GM23248 (cell line): ENCODE measurements at regions not wholly inside any gene's neighbourhood (a gene's known extent, or its start where the extent isn't known, plus 50 kb on each side); places are given as distances from the start of the nearest gene placed in this dataset.

Source experiments
- DNase-seq: peaks from one replicate; pipeline ENCODE4 v3.0.0-alpha.2; 2015
- H2AFZ ChIP-seq: fragments of 200-600 bp; sonication (generic); 2 replicates; pipeline ENCODE4 v1.6.1; 2016; ENCODE audit warnings: antibody characterized with exemption
- H3F3A ChIP-seq: fragments of 200-600 bp; sonication (generic); 2 replicates; pipeline ENCODE4 v1.6.1; 2016; ENCODE audit warnings: mild to moderate bottlenecking, antibody characterized with exemption, mixed run types; ENCODE audit not compliant: insufficient read depth
- H3K27ac ChIP-seq: fragments of 200-600 bp; sonication (generic); 2 replicates; pipeline ENCODE4 v1.5.1; 2016; ENCODE audit warnings: mild to moderate bottlenecking
- H3K27me3 ChIP-seq: fragments of 200-600 bp; sonication (generic); replicated peaks from 2 replicates; pipeline ENCODE4 v1.6.1; 2016; ENCODE audit warnings: mild to moderate bottlenecking; ENCODE audit not compliant: insufficient read depth
- H3K36me3 ChIP-seq: fragments of 200-600 bp; sonication (generic); 2 replicates; pipeline ENCODE4 v1.6.1; 2016; ENCODE audit warnings: low read depth, mild to moderate bottlenecking
- H3K4me1 ChIP-seq: fragments of 200-600 bp; sonication (generic); 2 replicates; pipeline ENCODE4 v1.6.1; 2016; ENCODE audit warnings: mild to moderate bottlenecking; ENCODE audit not compliant: insufficient read depth
- H3K4me2 ChIP-seq: fragments of 200-600 bp; sonication (generic); one replicate; pipeline ENCODE4 v1.6.1; 2016; ENCODE audit warnings: mild to moderate bottlenecking; ENCODE audit not compliant: unreplicated experiment
- H3K4me3 ChIP-seq: fragments of 200-600 bp; sonication (generic); 2 replicates; pipeline ENCODE4 v1.5.1; 2016; ENCODE audit warnings: mild to moderate bottlenecking
- H3K79me2 ChIP-seq: fragments of 200-600 bp; sonication (generic); 2 replicates; pipeline ENCODE4 v1.6.1; 2016; ENCODE audit warnings: mild to moderate bottlenecking; ENCODE audit not compliant: insufficient read depth
- H3K9ac ChIP-seq: fragments of 200-600 bp; sonication (generic); 2 replicates; pipeline ENCODE4 v1.6.1; 2016; ENCODE audit warnings: mild to moderate bottlenecking
- H3K9me2 ChIP-seq: fragments of 200-600 bp; sonication (generic); 2 replicates; pipeline ENCODE4 v1.6.1; 2016; ENCODE audit warnings: mixed run types, mild to moderate bottlenecking, moderate library complexity; ENCODE audit not compliant: insufficient read depth
- H3K9me3 ChIP-seq: fragments of 200-600 bp; sonication (generic); one replicate; pipeline ENCODE4 v1.6.1; 2017; ENCODE audit warnings: low read depth
- H4K20me1 ChIP-seq: fragments of 200-600 bp; sonication (generic); 2 replicates; pipeline ENCODE4 v1.6.0; 2016; ENCODE audit not compliant: insufficient read depth
- EZH2 ChIP-seq: fragments of 200-600 bp; sonication (generic); IDR thresholded peaks from 2 replicates; pipeline ENCODE4 v1.6.1; 2018; ENCODE audit warnings: antibody characterized with exemption, mild to moderate bottlenecking; ENCODE audit not compliant: insufficient read depth, poor library complexity, severe bottlenecking
- EZH2phosphoT487 ChIP-seq: fragments of 200-600 bp; sonication (generic); IDR thresholded peaks from 2 replicates; pipeline ENCODE4 v1.6.1; 2018; ENCODE audit warnings: antibody characterized with exemption, moderate library complexity, mild to moderate bottlenecking, low read depth; ENCODE audit not compliant: insufficient read depth
- WGBS, 2 experiments: methylation state at CpG; one replicate each; pipeline ENCODE4 v1.1.6; 2015 to 2017; ENCODE audit warnings: low lambda C conversion rate in 2 of 2, low coverage in 1 of 2; ENCODE audit errors: missing lambda C conversion rate in 2 of 2; 5-methylcytosine and 5-hydroxymethylcytosine counted together
- in situ Hi-C: fragments of 300-500 bp; cut with MboI; formaldehyde crosslinking; loops from 2 replicates; pipeline ENCODE4 v1.15.0; 2020

GRCh38 chr10:78763234-78763633 lies 305.5 kb upstream of the ZMIZ1 start:
- TF ChIP-seq EZH2 (no peak), EZH2phosphoT487 (no peak)
- Histone ChIP-seq H3K9ac (no peak overlapping the region), H3K4me3 (no peak overlapping the region), H3K4me1 (no peaks in the 10 kb centered on the region), H3F3A (no peaks in the 10 kb centered on the region), H3K27ac (no peak overlapping the region), H4K20me1 (no peaks in the 10 kb centered on the region), H3K27me3 (no peaks in the 10 kb centered on the region), H3K79me2 (no peaks in the 10 kb centered on the region), H3K9me3 (no peaks in the 10 kb centered on the region), H3K4me2 (no peak overlapping the region), H2AFZ (no peak overlapping the region), H3K36me3 (no peaks in the 10 kb centered on the region), H3K9me2 (no peaks in the 10 kb centered on the region)
- 68 to 76% methylated on average over 6 of the region's 6 CpGs for WGBS, 2 experiments
- in situ Hi-C loops: no loop called here
- no peak for DNase-seq

DNA sequence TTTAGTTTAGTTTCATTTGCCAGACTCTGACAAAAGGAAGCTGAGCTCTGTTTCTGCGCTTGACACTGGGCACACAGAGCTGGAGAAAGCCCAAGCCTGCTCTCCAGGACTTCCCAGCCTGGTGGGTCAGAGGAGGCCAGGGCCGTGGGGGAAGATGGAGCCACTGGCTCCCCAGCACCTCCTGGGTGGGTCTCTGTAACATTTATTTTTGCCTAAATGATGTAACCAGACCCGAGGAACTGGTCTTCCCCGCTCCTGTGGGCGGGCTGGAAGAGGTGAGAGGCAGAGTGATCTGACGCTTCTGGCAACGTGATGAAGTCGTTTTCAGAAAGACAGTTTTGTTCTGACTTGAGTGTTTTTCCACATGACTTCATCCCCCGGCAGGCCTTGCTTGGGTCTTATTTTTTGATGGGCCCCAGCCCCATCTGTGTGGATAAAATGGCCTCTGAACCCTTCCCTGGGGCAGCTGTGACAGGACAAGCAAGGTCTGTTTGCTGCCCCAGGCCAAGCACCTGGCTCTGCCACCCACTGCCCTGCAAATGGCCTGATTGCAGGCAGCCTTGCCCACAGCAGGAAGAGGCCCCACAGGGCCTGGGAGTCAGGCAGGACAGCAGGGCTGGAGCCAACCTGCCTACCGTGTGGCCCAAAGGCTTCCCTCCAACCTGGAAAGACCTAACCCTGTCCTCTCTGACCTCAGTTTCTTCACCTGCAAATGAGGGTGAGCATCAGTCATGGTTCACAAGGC lies 304.9 kb upstream of the ZMIZ1 start:
- Histone ChIP-seq H4K20me1 (no peaks in the 10 kb centered on the region), H3K4me1 (no peaks in the 10 kb centered on the region), H3K27me3 (no peaks in the 10 kb centered on the region), H3K9ac (no peak overlapping the region), H3K36me3 (no peaks in the 10 kb centered on the region), H3K79me2 (no peaks in the 10 kb centered on the region), H3F3A (no peaks in the 10 kb centered on the region), H3K4me3 (no peak overlapping the region), H2AFZ (no peak overlapping the region), H3K9me2 (no peaks in the 10 kb centered on the region), H3K4me2 (no peak overlapping the region), H3K27ac (no peak overlapping the region), H3K9me3 (no peaks in the 10 kb centered on the region)
- 57 to 62% methylated on average over 10 of the region's 10 CpGs for WGBS, 2 experiments
- in situ Hi-C loops: no loop called here
- no peak for DNase-seq
- no peak for TF ChIP-seq EZH2phosphoT487

GRCh38 chr10:78764436-78764835 lies 304.3 kb upstream of the ZMIZ1 start:
- Histone ChIP-seq H4K20me1 (no peaks in the 10 kb centered on the region), H3K27me3 (no peaks in the 10 kb centered on the region), H3K79me2 (no peaks in the 10 kb centered on the region), H3K9me2 (no peaks in the 10 kb centered on the region), H3K9ac (no peak overlapping the region), H3F3A (no peaks in the 10 kb centered on the region), H3K4me3 (no peak overlapping the region), H3K27ac (no peak overlapping the region), H2AFZ (no peak overlapping the region), H3K36me3 (no peaks in the 10 kb centered on the region), H3K4me1 (no peaks in the 10 kb centered on the region), H3K4me2 (no peak overlapping the region), H3K9me3 (no peaks in the 10 kb centered on the region)
- in situ Hi-C loops: no loop called here
- 80 to 84% methylated on average over 5 of the region's 5 CpGs for WGBS, 2 experiments
- TF ChIP-seq EZH2: no peak
- no peak for TF ChIP-seq EZH2phosphoT487
- DNase-seq: no peak

DNA sequence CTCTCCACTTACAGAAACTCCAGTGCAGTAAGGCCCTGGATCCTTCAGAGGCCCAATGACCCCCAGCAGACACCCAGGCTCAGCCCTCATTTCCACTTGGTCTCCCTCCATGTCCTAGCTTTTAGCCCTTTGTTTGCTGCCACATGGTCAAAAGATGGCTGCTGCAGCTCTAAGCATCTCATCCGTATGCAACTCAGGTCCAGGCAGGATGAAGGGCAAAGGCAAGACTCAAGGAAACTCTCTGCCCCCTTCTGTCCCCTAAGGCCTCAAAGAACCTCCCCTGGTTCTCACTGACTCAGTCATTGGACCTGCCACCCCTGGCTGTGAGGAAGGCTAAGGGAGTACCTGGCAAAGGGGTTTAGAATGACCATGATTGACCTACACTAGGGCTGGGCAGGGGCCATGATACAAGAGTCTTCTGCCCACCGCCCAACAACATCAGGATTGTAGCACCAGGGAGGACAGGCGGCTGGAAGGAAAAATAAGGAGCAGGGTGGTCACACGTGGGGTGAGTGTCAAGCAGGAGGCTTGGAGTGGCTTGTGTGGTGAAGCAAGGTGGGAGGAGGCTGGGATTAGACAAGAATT lies 303.8 kb upstream of the ZMIZ1 start:
- H3K27me3 ChIP-seq: no peaks in the 10 kb centered on the region
- H3K9me3 ChIP-seq: no peaks in the 10 kb centered on the region
- no peak for DNase-seq
- H3F3A ChIP-seq: no peaks in the 10 kb centered on the region
- no peak overlapping the region for H3K9ac ChIP-seq
- no peaks in the 10 kb centered on the region for H3K36me3 ChIP-seq
- in situ Hi-C loops: no loop called here
- H3K79me2 ChIP-seq: no peaks in the 10 kb centered on the region
- H3K27ac ChIP-seq: no peak overlapping the region
- H2AFZ ChIP-seq: no peak overlapping the region
- H3K4me1 ChIP-seq: no peaks in the 10 kb centered on the region
- H3K4me2 ChIP-seq: no peak overlapping the region
- H4K20me1 ChIP-seq: no peaks in the 10 kb centered on the region
- WGBS, 2 experiments: 95% methylated on average over 4 of the region's 4 CpGs
- TF ChIP-seq EZH2phosphoT487 (no peak), EZH2 (no peak)
- H3K9me2 ChIP-seq: no peaks in the 10 kb centered on the region
- H3K4me3 ChIP-seq: no peak overlapping the region
